ENCODE measurements at regions not wholly inside any gene's neighbourhood (a gene's known extent, or its start where the extent isn't known, plus 50 kb on each side); places are given as distances from the start of the nearest gene placed in this dataset.

GRCh38 chr9:80231318-80232236 is 659.8 kb downstream of the TLE4 start:
- DNase-seq (ENCODE audit: extremely low read depth, low read depth), result no peak

- no peak for DNase-seq (ENCODE audit: extremely low read depth, low read depth)
These were observed 652.1 kb downstream of the TLE4 start for GRCh38 chr9:80223897-80224296.

GRCh38 chr9:80222466-80223169 is 650.9 kb downstream of the TLE4 start:
- DNase-seq (ENCODE audit: extremely low read depth, low read depth), result no peak

- no peak for DNase-seq (ENCODE audit: extremely low read depth, low read depth)
These were observed 646.6 kb downstream of the TLE4 start for GRCh38 chr9:80218328-80218727.

- no peak for DNase-seq (ENCODE audit: extremely low read depth, low read depth)
These were observed 641.8 kb downstream of the TLE4 start for GRCh38 chr9:80213613-80214012.

- no peak for DNase-seq (ENCODE audit: extremely low read depth, low read depth)
These were observed 636.9 kb downstream of the TLE4 start for GRCh38 chr9:80208696-80209095.

- DNase-seq (ENCODE audit: extremely low read depth, low read depth), result no peak
These were observed 632.3 kb downstream of the TLE4 start for GRCh38 chr9:80204054-80204453.

- DNase-seq (ENCODE audit: extremely low read depth, low read depth), result no peak
These were observed 625.9 kb downstream of the TLE4 start for GRCh38 chr9:80197661-80198060.

- DNase-seq (ENCODE audit: extremely low read depth, low read depth), result no peak
These were observed 619.3 kb downstream of the TLE4 start for GRCh38 chr9:80191108-80191507.

GRCh38 chr9:80188579-80188978 is 616.8 kb downstream of the TLE4 start:
- no peak for DNase-seq (ENCODE audit: extremely low read depth, low read depth)

GRCh38 chr9:80185112-80185738 is 613.5 kb downstream of the TLE4 start:
- no peak for DNase-seq (ENCODE audit: extremely low read depth, low read depth)

- DNase-seq (ENCODE audit: extremely low read depth, low read depth), result no peak
These were observed 606.2 kb downstream of the TLE4 start for GRCh38 chr9:80177949-80178480.

- DNase-seq (ENCODE audit: extremely low read depth, low read depth), result peak; percentile 7
These were observed 603.8 kb downstream of the TLE4 start for GRCh38 chr9:80175286-80176150.

GRCh38 chr9:80163889-80164288 is 592.1 kb downstream of the TLE4 start:
- no peak for DNase-seq (ENCODE audit: extremely low read depth, low read depth)

- DNase-seq (ENCODE audit: extremely low read depth, low read depth), result no peak
These were observed 586.9 kb downstream of the TLE4 start for GRCh38 chr9:80158554-80159170.

- DNase-seq (ENCODE audit: extremely low read depth, low read depth), result no peak
These were observed 586.4 kb downstream of the TLE4 start for GRCh38 chr9:80158131-80158530.

- no peak for DNase-seq (ENCODE audit: extremely low read depth, low read depth)
These were observed 585.8 kb downstream of the TLE4 start for GRCh38 chr9:80157561-80157983.

GRCh38 chr9:80156756-80157472 is 585.1 kb downstream of the TLE4 start:
- no peak for DNase-seq (ENCODE audit: extremely low read depth, low read depth)

- no peak for DNase-seq (ENCODE audit: extremely low read depth, low read depth)
These were observed 584.5 kb downstream of the TLE4 start for GRCh38 chr9:80156262-80156661.
